GM12864 (cell line): ENCODE measurements at regions not wholly inside any gene's neighbourhood (a gene's known extent, or its start where the extent isn't known, plus 50 kb on each side); places are given as distances from the start of the nearest gene placed in this dataset.

Source experiments
- DNase-seq: peaks from one replicate; pipeline ENCODE4 v3.0.0-alpha.2; 2011; ENCODE audit warnings: low read depth
- H3K4me3 ChIP-seq: 2 replicates; pipeline ENCODE4 v1.5.1; 2011; ENCODE audit warnings: mild to moderate bottlenecking, low read depth, low read length, control low read depth
- CTCF ChIP-seq: IDR thresholded peaks from 2 replicates; pipeline ENCODE4 v1.5.1; 2011; ENCODE audit warnings: low read depth, mild to moderate bottlenecking, moderate library complexity, low read length, control low read depth, inconsistent platforms; ENCODE audit errors: missing control alignments

DNA sequence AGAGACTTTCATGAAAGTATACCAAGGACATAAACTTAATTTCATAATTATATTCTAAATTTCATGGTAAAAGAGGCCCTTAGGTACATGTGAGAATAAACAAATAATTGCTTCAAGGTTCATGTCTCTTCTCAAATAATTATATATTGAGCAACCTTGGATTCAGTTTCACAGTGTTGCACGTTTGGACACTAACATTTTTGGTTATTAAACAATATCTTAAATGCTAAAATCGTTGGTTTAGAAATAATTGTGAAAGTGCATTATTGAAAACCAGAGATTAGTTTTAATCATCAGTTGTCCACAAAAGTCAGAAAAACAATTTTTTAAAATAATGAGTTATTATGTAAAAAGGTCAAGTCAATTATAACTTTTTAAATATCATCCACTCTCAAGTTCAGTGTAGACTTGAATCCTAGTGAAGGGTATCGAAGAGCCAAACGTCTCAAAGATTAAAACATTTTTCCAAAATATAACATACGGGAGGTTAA, 227.1 kb upstream of the DEFB112 start:
- DNase-seq, result no peak
- TF ChIP-seq CTCF, result no peak
- H3K4me3 ChIP-seq, result no peak overlapping the region

- no peak for DNase-seq
- no peak overlapping the region for H3K4me3 ChIP-seq
- TF ChIP-seq CTCF, result no peak
These were observed 228.0 kb upstream of the DEFB112 start for GRCh38 chr6:50277774-50278173.

DNA sequence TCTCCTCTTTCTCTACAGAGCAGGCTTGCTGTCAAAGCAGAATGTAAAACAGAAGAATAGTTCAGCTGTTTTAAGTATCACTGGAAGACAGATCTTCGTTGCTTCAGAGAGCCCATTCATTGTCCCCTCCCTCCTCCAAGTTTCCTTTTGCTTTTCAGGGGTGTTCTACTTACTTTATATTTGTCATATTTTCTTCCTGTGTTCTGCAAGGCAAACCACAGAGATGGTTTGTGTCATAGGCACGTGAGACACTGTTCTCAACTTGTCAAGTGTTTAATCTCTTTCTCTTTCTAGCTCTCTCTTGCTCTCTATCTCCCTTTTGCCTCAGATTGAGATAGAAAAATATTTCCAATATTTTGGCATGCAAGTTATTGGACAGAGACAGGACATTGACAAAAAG, 228.9 kb upstream of the DEFB112 start:
- no peak for TF ChIP-seq CTCF
- DNase-seq, result no peak
- no peak overlapping the region for H3K4me3 ChIP-seq

DNA sequence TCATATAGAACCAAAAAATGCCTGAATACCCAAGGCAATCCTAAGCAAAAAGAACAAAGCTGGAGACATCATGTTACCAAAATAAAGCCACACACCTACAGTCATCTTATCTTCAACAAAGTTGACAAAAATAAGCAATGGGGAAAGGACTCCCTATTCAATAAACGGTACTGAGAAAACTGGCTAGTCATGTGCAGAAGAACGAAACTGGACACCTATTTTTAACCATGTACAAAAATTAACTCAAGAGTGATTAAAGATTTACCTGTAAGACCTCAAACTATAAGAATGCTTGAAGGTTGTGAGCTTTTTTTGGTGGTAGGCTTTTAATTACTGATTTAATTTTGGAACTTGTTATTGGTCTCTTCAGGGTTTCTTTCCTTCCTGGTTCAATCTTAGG, 236.0 kb upstream of the DEFB112 start:
- no peak for DNase-seq
- no peak overlapping the region for H3K4me3 ChIP-seq
- no peak for TF ChIP-seq CTCF

DNA sequence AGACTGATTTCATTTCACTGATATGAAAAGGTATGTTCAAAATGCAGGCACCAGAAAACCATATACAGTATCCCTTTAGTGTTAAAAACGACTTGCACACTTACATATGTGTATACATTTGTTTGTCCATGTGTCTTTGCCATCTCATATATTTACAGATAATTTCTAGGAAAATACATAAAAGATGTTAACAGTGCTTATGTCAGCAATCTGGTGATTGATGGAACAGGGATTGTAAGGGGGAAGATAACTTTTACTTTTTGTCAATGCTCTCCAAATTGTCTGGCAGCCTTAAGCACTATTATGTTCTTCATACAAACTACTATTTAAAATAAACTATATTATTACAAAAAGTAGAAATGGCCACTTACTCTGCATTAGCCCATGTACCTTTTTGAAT, 238.5 kb upstream of the DEFB112 start:
- no peak for DNase-seq
- no peak for TF ChIP-seq CTCF
- no peak overlapping the region for H3K4me3 ChIP-seq

GRCh38 chr6:50288881-50289280, 239.2 kb upstream of the DEFB112 start:
- no peak overlapping the region for H3K4me3 ChIP-seq
- no peak for DNase-seq
- TF ChIP-seq CTCF, result no peak

DNA sequence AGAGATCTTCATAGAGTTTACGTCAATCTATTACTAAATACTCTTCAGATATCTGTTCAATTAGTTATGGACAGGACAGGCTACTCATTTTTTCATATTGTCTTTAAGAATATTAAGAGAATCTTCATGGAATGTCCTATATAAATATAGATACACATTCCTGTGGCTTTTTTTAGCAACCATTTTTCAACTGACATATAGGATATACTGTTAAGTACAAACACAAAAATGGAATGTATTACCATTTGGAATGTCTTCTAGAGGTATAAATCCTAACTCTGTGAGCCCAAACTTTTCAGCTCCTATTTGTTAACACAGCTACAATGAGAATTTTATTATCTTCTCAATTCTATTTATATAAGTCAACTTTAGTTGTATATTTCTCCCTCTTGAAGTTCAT, 239.6 kb upstream of the DEFB112 start:
- no peak for DNase-seq
- no peak for TF ChIP-seq CTCF
- no peak overlapping the region for H3K4me3 ChIP-seq
